ENCODE measurements at regions not wholly inside any gene's neighbourhood (a gene's known extent, or its start where the extent isn't known, plus 50 kb on each side); places are given as distances from the start of the nearest gene placed in this dataset.

GRCh38 chr1:192493584-192493983 lies 82.0 kb upstream of the RGS1 start:
- TF ChIP-seq, protein P1, sequence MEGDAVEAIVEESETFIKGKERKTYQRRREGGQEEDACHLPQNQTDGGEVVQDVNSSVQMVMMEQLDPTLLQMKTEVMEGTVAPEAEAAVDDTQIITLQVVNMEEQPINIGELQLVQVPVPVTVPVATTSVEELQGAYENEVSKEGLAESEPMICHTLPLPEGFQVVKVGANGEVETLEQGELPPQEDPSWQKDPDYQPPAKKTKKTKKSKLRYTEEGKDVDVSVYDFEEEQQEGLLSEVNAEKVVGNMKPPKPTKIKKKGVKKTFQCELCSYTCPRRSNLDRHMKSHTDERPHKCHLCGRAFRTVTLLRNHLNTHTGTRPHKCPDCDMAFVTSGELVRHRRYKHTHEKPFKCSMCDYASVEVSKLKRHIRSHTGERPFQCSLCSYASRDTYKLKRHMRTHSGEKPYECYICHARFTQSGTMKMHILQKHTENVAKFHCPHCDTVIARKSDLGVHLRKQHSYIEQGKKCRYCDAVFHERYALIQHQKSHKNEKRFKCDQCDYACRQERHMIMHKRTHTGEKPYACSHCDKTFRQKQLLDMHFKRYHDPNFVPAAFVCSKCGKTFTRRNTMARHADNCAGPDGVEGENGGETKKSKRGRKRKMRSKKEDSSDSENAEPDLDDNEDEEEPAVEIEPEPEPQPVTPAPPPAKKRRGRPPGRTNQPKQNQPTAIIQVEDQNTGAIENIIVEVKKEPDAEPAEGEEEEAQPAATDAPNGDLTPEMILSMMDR (IDR thresholded peaks at IDR 0.05), result no peak
- no peak for TF ChIP-seq POLR2A (IDR thresholded peaks at IDR 0.05)

Measured in esophagus squamous epithelium (tissue), 4 donors.